ENCODE measurements at regions not wholly inside any gene's neighbourhood (a gene's known extent, or its start where the extent isn't known, plus 50 kb on each side); places are given as distances from the start of the nearest gene placed in this dataset.

DNA sequence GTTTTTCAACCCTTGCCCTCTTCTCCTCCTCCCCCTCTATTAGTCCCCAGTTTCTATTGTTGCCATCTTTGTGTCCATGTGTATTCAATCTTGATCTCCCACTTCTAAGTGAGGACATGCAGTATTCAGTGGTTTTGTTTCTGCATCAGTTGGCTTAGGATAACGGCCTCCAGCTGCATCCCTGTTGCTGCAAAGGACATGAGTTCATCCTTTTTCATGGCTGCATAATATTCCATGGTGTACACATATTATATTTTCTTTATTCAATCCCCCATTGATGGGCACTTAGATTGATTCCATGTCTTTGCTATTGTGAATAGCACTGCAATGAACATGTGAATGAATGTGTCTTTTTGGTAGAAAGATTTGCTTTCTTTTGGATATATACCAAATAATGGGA is 190.4 kb upstream of the LYZL1 start:
- TF ChIP-seq, protein P1, sequence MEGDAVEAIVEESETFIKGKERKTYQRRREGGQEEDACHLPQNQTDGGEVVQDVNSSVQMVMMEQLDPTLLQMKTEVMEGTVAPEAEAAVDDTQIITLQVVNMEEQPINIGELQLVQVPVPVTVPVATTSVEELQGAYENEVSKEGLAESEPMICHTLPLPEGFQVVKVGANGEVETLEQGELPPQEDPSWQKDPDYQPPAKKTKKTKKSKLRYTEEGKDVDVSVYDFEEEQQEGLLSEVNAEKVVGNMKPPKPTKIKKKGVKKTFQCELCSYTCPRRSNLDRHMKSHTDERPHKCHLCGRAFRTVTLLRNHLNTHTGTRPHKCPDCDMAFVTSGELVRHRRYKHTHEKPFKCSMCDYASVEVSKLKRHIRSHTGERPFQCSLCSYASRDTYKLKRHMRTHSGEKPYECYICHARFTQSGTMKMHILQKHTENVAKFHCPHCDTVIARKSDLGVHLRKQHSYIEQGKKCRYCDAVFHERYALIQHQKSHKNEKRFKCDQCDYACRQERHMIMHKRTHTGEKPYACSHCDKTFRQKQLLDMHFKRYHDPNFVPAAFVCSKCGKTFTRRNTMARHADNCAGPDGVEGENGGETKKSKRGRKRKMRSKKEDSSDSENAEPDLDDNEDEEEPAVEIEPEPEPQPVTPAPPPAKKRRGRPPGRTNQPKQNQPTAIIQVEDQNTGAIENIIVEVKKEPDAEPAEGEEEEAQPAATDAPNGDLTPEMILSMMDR (IDR thresholded peaks at IDR 0.05), result no peak
- TF ChIP-seq EP300 (IDR thresholded peaks at IDR 0.05) (no peak), POLR2AphosphoS5 (IDR thresholded peaks at IDR 0.05) (no peak), POLR2A (IDR thresholded peaks at IDR 0.05) (no peak)
